Kidney epithelial cell (primary cell): ENCODE measurements at regions not wholly inside any gene's neighbourhood (a gene's known extent, or its start where the extent isn't known, plus 50 kb on each side); places are given as distances from the start of the nearest gene placed in this dataset.

Source experiments
- DNase-seq: peaks from one replicate; pipeline ENCODE4 v3.0.0-alpha.2; 2010; ENCODE audit warnings: low read depth
- H3K27me3 ChIP-seq: 2 replicates; pipeline ENCODE4 v1.6.0; 2011; ENCODE audit warnings: low read length; ENCODE audit not compliant: control insufficient read depth, insufficient read depth
- H3K36me3 ChIP-seq: 2 replicates; pipeline ENCODE4 v1.5.1; 2011; ENCODE audit warnings: low read length; ENCODE audit not compliant: control insufficient read depth, insufficient read depth
- H3K4me3 ChIP-seq: 2 replicates; pipeline ENCODE4 v1.5.1; 2011; ENCODE audit warnings: low read depth, mild to moderate bottlenecking, control low read depth, low read length
- CTCF ChIP-seq: IDR thresholded peaks from 2 replicates; pipeline ENCODE4 v1.5.1; 2011; ENCODE audit warnings: mild to moderate bottlenecking, moderate library complexity, low read length, control low read depth, inconsistent platforms; ENCODE audit not compliant: insufficient read depth, poor library complexity, severe bottlenecking

DNA sequence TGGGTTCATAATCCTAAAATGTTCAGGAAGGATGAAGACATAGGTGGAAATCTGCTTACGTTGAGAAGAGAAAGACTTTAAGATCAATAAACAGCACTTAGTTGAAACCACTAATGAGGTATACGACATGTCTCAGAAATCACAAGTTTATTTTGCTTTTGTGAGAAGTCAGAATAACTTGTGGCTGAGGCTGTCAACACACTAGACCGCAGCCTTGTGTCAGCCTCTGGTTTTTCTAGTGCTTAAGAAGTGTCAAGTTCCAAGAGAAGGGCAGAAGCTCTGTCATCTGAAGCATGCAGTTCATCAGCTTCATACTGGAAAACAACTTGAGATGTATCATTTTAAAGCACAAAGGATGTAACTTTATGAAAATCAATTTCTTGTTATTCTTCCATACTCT, 420.9 kb downstream of the METTL15 start:
- H3K4me3 ChIP-seq, result no peak overlapping the region
- no peak for DNase-seq
- no peak for TF ChIP-seq CTCF
- no peaks in the 10 kb centered on the region for H3K36me3 ChIP-seq
- H3K27me3 ChIP-seq, result no peaks in the 10 kb centered on the region

DNA sequence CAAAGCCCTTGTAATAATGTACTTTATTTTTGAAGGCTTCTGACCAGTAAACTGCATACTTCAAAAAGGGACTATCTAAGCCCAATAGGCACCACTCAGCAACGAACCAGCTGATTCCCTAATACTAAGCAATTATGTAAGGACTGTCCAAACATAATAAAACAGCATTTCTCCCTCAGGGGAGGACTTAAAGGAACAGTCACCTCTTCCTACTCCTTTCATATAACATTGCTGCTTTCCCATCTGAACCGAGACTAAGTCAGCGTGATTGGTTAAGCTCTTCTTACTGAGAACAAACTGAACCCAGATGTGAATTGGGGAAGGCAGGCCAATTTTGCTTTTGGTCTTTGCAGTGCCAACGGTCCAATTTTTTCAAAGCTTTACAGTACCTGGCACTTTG, 420.0 kb downstream of the METTL15 start:
- no peak for TF ChIP-seq CTCF
- Histone ChIP-seq H3K27me3 (no peaks in the 10 kb centered on the region), H3K4me3 (no peak overlapping the region), H3K36me3 (no peaks in the 10 kb centered on the region)
- DNase-seq, result no peak

GRCh38 chr11:28526406-28526751, 418.2 kb downstream of the METTL15 start:
- no peak for DNase-seq
- H3K36me3 ChIP-seq, result no peaks in the 10 kb centered on the region

DNA sequence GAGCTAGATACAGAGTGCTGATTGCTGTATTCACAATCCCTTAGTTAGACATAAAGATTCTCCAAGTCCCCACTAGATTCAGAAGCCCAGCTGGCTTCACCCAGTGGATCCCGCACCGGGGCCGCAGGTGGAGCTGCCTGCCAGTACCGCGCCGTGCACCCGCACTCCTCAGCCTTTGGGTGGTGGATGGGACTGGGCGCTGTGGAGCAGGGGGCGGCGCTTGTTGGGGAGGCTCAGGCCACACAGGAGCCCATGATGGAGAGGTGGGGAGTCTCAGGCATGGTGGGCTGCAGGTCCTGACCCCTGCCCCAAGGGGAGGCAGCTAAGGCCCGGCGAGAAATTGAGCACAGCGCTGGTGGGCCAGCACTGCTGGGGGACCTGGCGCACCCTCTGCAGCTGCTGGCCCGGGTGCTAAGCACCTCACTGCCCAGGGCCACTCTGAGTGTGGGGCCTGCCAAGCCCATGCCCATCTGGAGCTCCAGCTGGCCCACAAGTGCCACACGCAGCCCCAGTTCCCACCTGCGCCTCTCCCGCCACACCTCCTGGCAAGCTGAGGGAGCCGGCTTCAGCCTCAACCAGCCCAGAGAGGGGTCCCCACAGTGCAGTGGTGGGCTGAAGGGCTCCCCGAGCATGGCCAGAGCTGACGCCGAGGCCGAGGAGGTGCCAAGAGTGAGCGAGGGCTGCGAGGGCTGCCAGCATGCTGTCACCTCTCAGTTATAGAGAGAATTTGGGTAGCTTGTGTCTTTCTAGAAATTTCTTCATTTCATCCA, 417.6 kb downstream of the METTL15 start:
- TF ChIP-seq CTCF, result no peak
- H3K27me3 ChIP-seq, result no peaks in the 10 kb centered on the region
- no peak overlapping the region for H3K4me3 ChIP-seq
- H3K36me3 ChIP-seq, result no peaks in the 10 kb centered on the region
- DNase-seq, result no peak

More at GRCh38 chr11:28526406-28526751, 418.2 kb downstream of the METTL15 start:
- no peak overlapping the region for H3K4me3 ChIP-seq
- no peaks in the 10 kb centered on the region for H3K27me3 ChIP-seq
- TF ChIP-seq CTCF, result no peak

DNA sequence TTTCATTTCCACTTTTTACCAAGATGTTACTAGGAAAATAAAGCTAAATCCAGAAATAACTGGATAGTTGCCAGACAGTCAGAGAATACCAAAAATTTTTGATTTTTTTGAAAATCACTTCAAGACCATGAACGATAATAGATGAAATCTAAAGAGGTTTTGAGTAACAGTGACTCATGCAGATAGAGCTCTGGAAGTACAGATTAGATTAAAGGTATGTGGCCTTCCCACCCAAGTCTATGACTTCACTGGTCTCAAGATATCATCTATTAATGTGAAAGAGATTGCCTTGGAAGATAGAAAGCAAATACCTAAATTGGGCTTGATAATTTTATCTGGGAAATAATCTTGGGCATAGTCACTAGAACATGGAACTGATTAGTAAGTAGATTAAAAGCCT, 415.9 kb downstream of the METTL15 start:
- no peak for DNase-seq
- Histone ChIP-seq H3K4me3 (no peak overlapping the region), H3K27me3 (no peaks in the 10 kb centered on the region), H3K36me3 (no peaks in the 10 kb centered on the region)
- TF ChIP-seq CTCF, result no peak

DNA sequence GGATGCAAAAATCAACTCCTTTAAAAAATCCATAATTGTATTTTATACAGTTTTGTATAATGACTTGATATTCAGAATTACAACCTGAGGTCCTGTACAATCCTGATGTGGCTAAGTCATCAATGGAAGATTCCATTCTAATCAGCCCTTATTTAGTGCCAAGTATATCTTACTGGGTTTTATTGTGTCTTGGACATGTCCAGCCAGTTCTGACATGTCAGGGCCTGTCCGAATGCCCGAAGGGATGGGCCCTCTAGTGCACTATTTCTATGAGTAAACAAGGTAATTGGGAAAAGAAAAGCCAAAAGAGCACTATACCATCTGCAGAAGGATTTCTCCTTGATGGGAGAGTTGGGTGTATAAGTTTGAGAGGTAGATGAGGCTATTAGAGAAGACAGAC, 412.9 kb downstream of the METTL15 start:
- no peak for DNase-seq
- no peak for TF ChIP-seq CTCF
- H3K36me3 ChIP-seq, result no peaks in the 10 kb centered on the region
- no peaks in the 10 kb centered on the region for H3K27me3 ChIP-seq
- no peak overlapping the region for H3K4me3 ChIP-seq
